ENCODE measurements at regions not wholly inside any gene's neighbourhood (a gene's known extent, or its start where the extent isn't known, plus 50 kb on each side); places are given as distances from the start of the nearest gene placed in this dataset.

GRCh38 chr10:78134773-78135306, 101.2 kb downstream of the RPS24 start:
- TF ChIP-seq CTCF (IDR thresholded peaks at IDR 0.05) (no peak), POLR2A (IDR thresholded peaks at IDR 0.05) (no peak)

Measured in tibial nerve (tissue), 3 donors.